NCI-H82 treated with DMSO at 0.1 percent for 48 hours (cell line): ENCODE measurements at regions not wholly inside any gene's neighbourhood (a gene's known extent, or its start where the extent isn't known, plus 50 kb on each side); places are given as distances from the start of the nearest gene placed in this dataset.

Source experiments
- DNase-seq: peaks from one replicate; lab custom pipeline; 2025; ENCODE audit not compliant: unreplicated experiment; lab: John Stamatoyannopoulos, UW

GRCh38 chr14:96979611-96980074, 182.5 kb downstream of the VRK1 start:
- DNase-seq: no peak

- no peak for DNase-seq
Observed at GRCh38 chr14:96980835-96981234, 183.7 kb downstream of the VRK1 start.

- DNase-seq: no peak
Observed at GRCh38 chr14:96986256-96987085, 189.3 kb downstream of the VRK1 start.

GRCh38 chr14:96987086-96987474, 189.9 kb downstream of the VRK1 start:
- DNase-seq: no peak

GRCh38 chr14:96987771-96988170, 190.6 kb downstream of the VRK1 start:
- no peak for DNase-seq

- no peak for DNase-seq
Observed at GRCh38 chr14:96989306-96989705, 192.1 kb downstream of the VRK1 start.

GRCh38 chr14:96991226-96991625, 194.0 kb downstream of the VRK1 start:
- DNase-seq: no peak

- DNase-seq: no peak
Observed at GRCh38 chr14:96994999-96995398, 197.8 kb downstream of the VRK1 start.

- no peak for DNase-seq
Observed at GRCh38 chr14:96997269-96997668, 200.1 kb downstream of the VRK1 start.

- DNase-seq: no peak
Observed at GRCh38 chr14:96997996-96998395, 200.8 kb downstream of the VRK1 start.

GRCh38 chr14:96999654-97000155, 202.5 kb downstream of the VRK1 start:
- DNase-seq: no peak

GRCh38 chr14:97002454-97002853, 205.3 kb downstream of the VRK1 start:
- DNase-seq: no peak

GRCh38 chr14:97005934-97006333, 208.8 kb downstream of the VRK1 start:
- no peak for DNase-seq

- DNase-seq: no peak
Observed at GRCh38 chr14:97010491-97011160, 213.4 kb downstream of the VRK1 start.

- DNase-seq: no peak
Observed at GRCh38 chr14:97013878-97014277, 216.7 kb downstream of the VRK1 start.

- no peak for DNase-seq
Observed at GRCh38 chr14:97021001-97021400, 223.8 kb downstream of the VRK1 start.

GRCh38 chr14:97021571-97022168, 224.5 kb downstream of the VRK1 start:
- DNase-seq: no peak

- DNase-seq: no peak
Observed at GRCh38 chr14:97022741-97023140, 225.6 kb downstream of the VRK1 start.

- peak; percentile 71 for DNase-seq
Observed at GRCh38 chr14:97023871-97024270, 226.7 kb downstream of the VRK1 start.

GRCh38 chr14:97024300-97024699, 227.1 kb downstream of the VRK1 start:
- DNase-seq: no peak

GRCh38 chr14:97025722-97026121, 228.5 kb downstream of the VRK1 start:
- no peak for DNase-seq
